ENCODE measurements at regions not wholly inside any gene's neighbourhood (a gene's known extent, or its start where the extent isn't known, plus 50 kb on each side); places are given as distances from the start of the nearest gene placed in this dataset.
"Not testable (repeated sequence)": the region's sequence is repeated elsewhere in the genome, so short reads cannot be mapped to it uniquely, and the experiment has no call there.

GRCh38 chr3:174457758-174458157 lies 401.4 kb upstream of the NAALADL2 start:
- no peak for DNase-seq (ENCODE audit: low read depth in 2 of 2)

DNA sequence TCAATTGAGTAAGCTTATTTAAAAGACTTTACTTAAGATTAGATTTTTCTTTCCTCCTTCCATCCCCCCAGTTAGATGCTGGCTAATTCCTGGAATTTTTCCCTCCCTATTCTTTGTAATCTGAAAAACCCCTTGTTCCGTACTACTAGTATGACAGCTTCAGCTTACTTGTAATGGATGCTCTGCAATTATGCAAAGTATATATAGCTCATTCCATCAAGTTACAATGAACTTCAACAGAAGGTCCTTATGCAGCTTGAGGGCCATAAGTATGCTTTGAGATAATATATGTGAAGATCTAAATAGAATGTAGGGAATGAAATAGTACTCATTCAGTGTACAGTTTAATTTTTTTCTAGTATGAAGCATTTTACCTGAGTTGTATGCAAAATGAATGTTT lies 398.3 kb upstream of the NAALADL2 start:
- DNase-seq (ENCODE audit: low read depth in 2 of 2) = no peak

- DNase-seq (ENCODE audit: low read depth in 2 of 2) = no peak
Observed at GRCh38 chr3:174462916-174463315, 396.2 kb upstream of the NAALADL2 start.

GRCh38 chr3:174465177-174465576 lies 394.0 kb upstream of the NAALADL2 start:
- no peak for DNase-seq (ENCODE audit: low read depth in 2 of 2)

GRCh38 chr3:174466471-174467054 lies 392.6 kb upstream of the NAALADL2 start:
- DNase-seq (ENCODE audit: low read depth in 2 of 2) = no peak

GRCh38 chr3:174477491-174477890 lies 381.6 kb upstream of the NAALADL2 start:
- no peak for DNase-seq (ENCODE audit: low read depth in 2 of 2)

DNA sequence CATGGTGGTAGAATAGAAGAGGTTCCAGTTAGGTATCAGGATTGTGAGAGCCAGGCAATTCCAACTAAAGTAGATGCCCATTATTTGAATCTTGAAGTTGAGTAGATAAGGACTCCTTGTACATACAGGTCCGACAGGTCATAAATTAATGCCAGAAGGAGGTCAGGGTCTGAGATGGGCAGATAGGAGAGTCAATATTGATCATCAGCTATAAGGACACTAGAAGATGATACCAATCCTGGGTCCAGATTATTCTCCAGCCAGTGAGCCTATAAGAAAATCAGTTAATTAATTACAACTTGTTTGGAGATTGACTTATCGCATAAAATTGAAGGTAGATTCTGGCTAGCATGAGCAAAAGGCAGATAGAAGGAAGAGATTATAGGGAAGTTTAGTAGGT lies 378.4 kb upstream of the NAALADL2 start:
- no peak for DNase-seq (ENCODE audit: low read depth in 2 of 2)

GRCh38 chr3:174482541-174482940 lies 376.6 kb upstream of the NAALADL2 start:
- no peak for DNase-seq (ENCODE audit: low read depth in 2 of 2)

- no peak for DNase-seq (ENCODE audit: low read depth in 2 of 2)
Observed at GRCh38 chr3:174483254-174483653, 375.9 kb upstream of the NAALADL2 start.

- not testable (repeated sequence) for DNase-seq (ENCODE audit: low read depth in 2 of 2)
Observed at GRCh38 chr3:174483856-174484255, 375.3 kb upstream of the NAALADL2 start.

DNA sequence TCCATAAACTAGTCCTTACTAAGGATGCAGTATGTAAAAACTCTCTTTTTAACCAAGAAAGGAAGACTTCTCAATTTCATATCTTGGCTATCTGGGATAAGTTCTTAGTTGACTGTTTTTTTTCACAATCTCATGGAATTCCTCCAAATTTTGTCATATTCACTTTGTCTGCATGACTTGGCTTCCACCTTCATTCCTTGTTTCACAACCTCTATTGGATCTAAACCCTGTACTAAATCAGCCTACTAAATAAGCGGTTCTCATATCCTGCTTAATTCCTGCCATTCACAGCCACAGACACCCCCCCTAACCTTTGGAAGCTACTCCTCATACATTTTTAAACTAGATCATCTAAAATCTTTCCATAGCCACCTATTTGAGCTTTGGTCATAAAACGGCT lies 370.6 kb upstream of the NAALADL2 start:
- DNase-seq (ENCODE audit: low read depth in 2 of 2) = no peak

GRCh38 chr3:174495311-174495710 lies 363.8 kb upstream of the NAALADL2 start:
- DNase-seq (ENCODE audit: low read depth in 2 of 2) = no peak

GRCh38 chr3:174495928-174496327 lies 363.2 kb upstream of the NAALADL2 start:
- DNase-seq (ENCODE audit: low read depth in 2 of 2) = no peak

DNA sequence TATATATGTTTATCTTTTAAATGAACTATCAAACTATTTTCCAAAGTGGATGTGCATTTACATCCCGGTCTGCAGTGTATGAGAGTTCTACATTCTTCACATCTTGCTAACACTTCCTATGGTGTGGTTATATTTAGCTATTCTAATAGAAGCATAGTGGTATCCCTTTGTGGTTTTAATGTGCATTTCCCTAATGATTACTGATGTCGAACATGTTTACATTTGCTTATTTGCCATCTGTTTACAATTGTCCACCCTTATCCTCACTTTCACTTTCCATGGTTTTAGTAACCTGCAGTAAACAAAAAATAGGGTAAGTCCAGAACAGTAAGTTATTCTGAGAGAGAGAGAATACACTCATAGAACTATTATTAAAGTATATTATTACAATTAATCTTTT lies 360.5 kb upstream of the NAALADL2 start:
- DNase-seq (ENCODE audit: low read depth in 2 of 2) = no peak

DNA sequence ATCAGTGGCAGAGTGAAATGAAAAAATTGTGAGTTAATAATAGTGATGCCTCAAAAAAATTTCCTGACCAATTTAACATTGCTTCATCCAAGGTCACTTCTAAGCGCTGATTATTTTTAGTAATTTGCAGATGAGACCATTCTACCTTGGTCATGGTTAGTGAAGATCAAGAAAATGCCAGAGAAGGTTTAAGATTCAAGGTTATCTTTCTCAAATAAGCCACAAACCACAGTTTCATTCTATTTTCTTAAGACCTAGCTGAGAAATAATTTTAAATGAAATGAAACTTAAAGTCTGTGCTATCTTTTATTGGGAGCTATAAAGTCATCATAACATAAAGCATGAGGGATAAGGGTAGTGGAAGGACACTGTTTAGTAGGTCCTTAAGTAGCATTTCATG lies 353.9 kb upstream of the NAALADL2 start:
- no peak for DNase-seq (ENCODE audit: low read depth in 2 of 2)

GRCh38 chr3:174524203-174524602 lies 334.9 kb upstream of the NAALADL2 start:
- DNase-seq (ENCODE audit: low read depth in 2 of 2) = no peak

GRCh38 chr3:174529298-174529697 lies 329.8 kb upstream of the NAALADL2 start:
- no peak for DNase-seq (ENCODE audit: low read depth in 2 of 2)

DNA sequence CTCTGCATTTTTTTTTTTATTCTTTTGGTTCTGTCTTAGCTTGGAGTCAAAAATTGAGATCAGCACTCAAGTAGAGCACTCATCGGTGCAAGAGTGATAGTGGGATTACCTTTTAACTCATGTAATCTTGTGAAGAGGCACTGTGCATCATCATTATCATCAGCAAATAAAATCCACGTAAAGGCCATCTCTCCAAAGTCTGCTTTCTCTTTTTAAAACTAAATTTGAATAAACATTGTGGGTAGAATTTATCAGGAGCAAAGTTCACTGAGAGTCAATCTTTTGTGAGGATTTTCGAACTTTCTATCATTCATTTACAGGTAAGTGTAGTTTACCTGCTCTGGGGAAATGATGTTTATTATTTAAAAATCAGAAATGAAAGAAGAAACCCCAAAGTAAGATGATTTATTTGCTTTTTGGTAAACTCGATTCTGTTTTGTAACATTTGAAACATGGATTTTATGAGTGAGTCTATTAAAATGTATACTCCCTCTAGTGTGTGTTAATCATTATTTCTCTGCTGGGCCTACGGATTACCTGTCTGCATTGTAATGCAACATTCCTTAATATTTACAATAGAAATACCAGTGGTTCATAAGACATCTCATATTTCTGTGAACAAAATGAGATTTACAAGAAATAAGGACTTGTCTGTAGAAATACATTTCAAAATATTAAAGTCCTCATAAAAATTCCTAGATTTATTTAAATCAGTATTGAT lies 327.7 kb upstream of the NAALADL2 start:
- no peak for DNase-seq (ENCODE audit: low read depth in 2 of 2)

GRCh38 chr3:174532216-174532615 lies 326.9 kb upstream of the NAALADL2 start:
- DNase-seq (ENCODE audit: low read depth in 2 of 2) = no peak

GRCh38 chr3:174532776-174533175 lies 326.4 kb upstream of the NAALADL2 start:
- DNase-seq (ENCODE audit: low read depth in 2 of 2) = no peak

GRCh38 chr3:174533286-174533685 lies 325.8 kb upstream of the NAALADL2 start:
- no peak for DNase-seq (ENCODE audit: low read depth in 2 of 2)

DNA sequence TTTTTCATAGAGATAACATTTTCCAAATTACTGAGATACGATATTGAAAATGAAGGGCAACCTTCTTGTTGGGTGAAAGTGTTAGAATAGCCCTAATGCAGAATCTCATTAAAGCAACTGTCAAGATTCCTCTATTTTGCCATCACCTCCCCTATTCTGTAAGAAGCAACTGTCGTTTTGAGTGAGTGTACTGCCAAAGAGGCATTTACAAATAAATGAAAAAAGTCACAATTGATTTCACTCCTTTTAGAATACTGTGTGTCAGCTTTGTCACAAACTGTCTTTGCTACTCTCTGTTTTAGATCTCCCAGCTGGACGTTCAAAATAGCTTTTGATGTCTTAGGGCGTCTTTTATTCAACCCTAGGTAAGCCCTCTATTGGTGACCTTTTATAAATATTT lies 322.8 kb upstream of the NAALADL2 start:
- no peak for DNase-seq (ENCODE audit: low read depth in 2 of 2)

DNA sequence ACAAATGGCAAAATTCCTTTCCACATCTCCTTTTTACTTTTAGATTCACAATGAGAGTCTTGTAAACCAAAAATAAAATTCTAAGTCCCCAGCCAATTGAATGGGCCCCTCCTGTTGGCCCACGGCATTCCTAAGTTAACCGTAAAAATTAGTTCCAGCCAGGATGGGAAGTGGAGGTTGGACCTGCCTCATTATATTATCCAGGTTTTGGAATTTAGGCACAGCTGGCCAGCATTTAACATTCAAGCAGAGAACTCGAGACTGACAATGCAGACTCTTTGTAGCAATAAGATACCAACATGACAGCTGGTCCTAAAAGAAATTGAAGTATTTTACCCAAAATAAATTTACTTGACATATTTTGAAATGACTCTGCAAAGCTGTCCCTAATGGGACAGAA lies 321.0 kb upstream of the NAALADL2 start:
- DNase-seq (ENCODE audit: low read depth in 2 of 2) = no peak
